Astrocyte (in vitro differentiated cells and primary cell): ENCODE measurements at regions not wholly inside any gene's neighbourhood (a gene's known extent, or its start where the extent isn't known, plus 50 kb on each side); places are given as distances from the start of the nearest gene placed in this dataset.
A peak's percentile ranks its signal among the peaks of the same experiment; 100 is the strongest.

Experiments used
- DNase-seq: peaks from one replicate; pipeline ENCODE4 v3.0.0-alpha.2; 2010; ENCODE audit warnings: low read depth
- FAIRE-seq: peaks from 2 replicates; lab custom pipeline; 2011; peaks lifted over from hg19 to GRCh38; lab: Jason Lieb, UNC
- H2AFZ ChIP-seq: 2 replicates; pipeline ENCODE4 v1.6.0; 2012; ENCODE audit warnings: low read depth, low read length, inconsistent platforms
- H3K27ac ChIP-seq: 2 replicates; pipeline ENCODE4 v1.5.1; 2011; ENCODE audit warnings: low read depth, low read length, inconsistent platforms
- H3K27me3 ChIP-seq: 2 replicates; pipeline ENCODE4 v1.6.0; 2011; ENCODE audit warnings: low read length, inconsistent platforms; ENCODE audit not compliant: insufficient read depth
- H3K36me3 ChIP-seq: 2 replicates; pipeline ENCODE4 v1.5.1; 2011; ENCODE audit warnings: low read length, inconsistent platforms; ENCODE audit not compliant: insufficient read depth
- H3K4me1 ChIP-seq: 2 replicates; pipeline ENCODE4 v1.5.1; 2011; ENCODE audit warnings: low read length, inconsistent platforms; ENCODE audit not compliant: insufficient read depth
- H3K4me2 ChIP-seq: 2 replicates; pipeline ENCODE4 v1.6.0; 2012; ENCODE audit warnings: low read length, inconsistent platforms
- H3K4me3 ChIP-seq: 2 replicates; pipeline ENCODE4 v1.5.1; 2011; ENCODE audit warnings: low read depth, mild to moderate bottlenecking, low read length, inconsistent platforms; ENCODE audit not compliant: insufficient read depth
- H3K79me2 ChIP-seq: 2 replicates; pipeline ENCODE4 v1.6.0; 2012; ENCODE audit warnings: mild to moderate bottlenecking, low read length, inconsistent platforms; ENCODE audit not compliant: insufficient read depth
- H3K9ac ChIP-seq: 2 replicates; pipeline ENCODE4 v1.6.0; 2012; ENCODE audit warnings: mild to moderate bottlenecking, low read length, inconsistent platforms
- H3K9me3 ChIP-seq: 2 replicates; pipeline ENCODE4 v1.5.1; 2012; ENCODE audit warnings: low read depth, mild to moderate bottlenecking, low read length, inconsistent platforms; ENCODE audit not compliant: insufficient read depth
- H4K20me1 ChIP-seq: 2 replicates; pipeline ENCODE4 v1.6.0; 2012; ENCODE audit warnings: low read length, inconsistent platforms; ENCODE audit not compliant: insufficient read depth
- H3K27ac Mint-ChIP-seq: one replicate; pipeline ENCODE4 v1.8.0; 2021; ENCODE audit warnings: mild to moderate bottlenecking, mixed read lengths; ENCODE audit not compliant: unreplicated experiment
- H3K27me3 Mint-ChIP-seq: one replicate; pipeline ENCODE4 v1.8.0; 2021; ENCODE audit warnings: low read depth, mixed read lengths; ENCODE audit not compliant: unreplicated experiment
- H3K36me3 Mint-ChIP-seq: one replicate; pipeline ENCODE4 v1.8.0; 2021; ENCODE audit warnings: low read depth, mixed read lengths; ENCODE audit not compliant: unreplicated experiment
- H3K4me1 Mint-ChIP-seq: one replicate; pipeline ENCODE4 v1.8.0; 2021; ENCODE audit warnings: low read depth, mixed read lengths; ENCODE audit not compliant: unreplicated experiment
- H3K4me3 Mint-ChIP-seq: one replicate; pipeline ENCODE4 v1.8.0; 2021; ENCODE audit warnings: mild to moderate bottlenecking, moderate library complexity, mixed read lengths; ENCODE audit not compliant: unreplicated experiment
- H3K9me3 Mint-ChIP-seq: one replicate; pipeline ENCODE4 v1.8.0; 2021; ENCODE audit warnings: mild to moderate bottlenecking, mixed read lengths; ENCODE audit not compliant: unreplicated experiment
- EZH2 ChIP-seq: IDR thresholded peaks from 2 replicates; pipeline ENCODE4 v1.6.1; 2012; ENCODE audit warnings: mild to moderate bottlenecking, low read length, inconsistent platforms; ENCODE audit not compliant: insufficient read depth
- TF ChIP-seq, protein P1 (sequence below): IDR thresholded peaks from 2 replicates; pipeline ENCODE4 v1.5.1; 2011; ENCODE audit warnings: low read depth, mild to moderate bottlenecking, inconsistent platforms, low read length, moderate library complexity; ENCODE audit not compliant: insufficient read depth

DNA sequence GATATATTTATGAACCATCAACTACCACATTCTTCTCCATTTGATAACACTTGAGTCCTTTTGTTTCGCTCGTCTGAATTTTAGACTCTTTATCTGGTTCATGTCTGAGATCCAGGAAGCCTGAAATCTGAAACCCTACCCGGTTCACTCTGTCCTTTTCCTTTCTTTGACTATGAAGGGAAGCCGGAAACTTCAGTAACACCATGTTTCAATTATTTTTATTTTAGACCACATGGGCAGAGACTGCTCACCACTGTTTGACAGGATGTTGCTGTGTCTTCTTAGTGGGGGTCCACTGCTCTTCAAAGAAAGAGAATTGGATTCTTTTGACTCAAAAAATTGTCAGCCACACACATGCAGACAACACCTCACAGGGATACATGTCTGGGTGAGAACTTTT lies 331.9 kb upstream of the FLRT2 start:
- H3K27ac Mint-ChIP-seq = no peak overlapping the region
- Histone ChIP-seq H3K36me3 (no peaks in the 10 kb centered on the region), H3K9me3 (no peaks in the 10 kb centered on the region), H4K20me1 (no peaks in the 10 kb centered on the region), H2AFZ (no peak overlapping the region), H3K79me2 (no peaks in the 10 kb centered on the region), H3K4me3 (no peak overlapping the region), H3K27me3 (no peaks in the 10 kb centered on the region), H3K4me1 (no peaks in the 10 kb centered on the region), H3K27ac (no peak overlapping the region), H3K4me2 (no peak overlapping the region), H3K9ac (no peak overlapping the region)
- no peak overlapping the region for H3K4me3 Mint-ChIP-seq
- DNase-seq (no peak), FAIRE-seq (peak; percentile 29)
- no peaks in the 10 kb centered on the region for H3K36me3 Mint-ChIP-seq
- H3K9me3 Mint-ChIP-seq = no peaks in the 10 kb centered on the region
- TF ChIP-seq, protein P1, sequence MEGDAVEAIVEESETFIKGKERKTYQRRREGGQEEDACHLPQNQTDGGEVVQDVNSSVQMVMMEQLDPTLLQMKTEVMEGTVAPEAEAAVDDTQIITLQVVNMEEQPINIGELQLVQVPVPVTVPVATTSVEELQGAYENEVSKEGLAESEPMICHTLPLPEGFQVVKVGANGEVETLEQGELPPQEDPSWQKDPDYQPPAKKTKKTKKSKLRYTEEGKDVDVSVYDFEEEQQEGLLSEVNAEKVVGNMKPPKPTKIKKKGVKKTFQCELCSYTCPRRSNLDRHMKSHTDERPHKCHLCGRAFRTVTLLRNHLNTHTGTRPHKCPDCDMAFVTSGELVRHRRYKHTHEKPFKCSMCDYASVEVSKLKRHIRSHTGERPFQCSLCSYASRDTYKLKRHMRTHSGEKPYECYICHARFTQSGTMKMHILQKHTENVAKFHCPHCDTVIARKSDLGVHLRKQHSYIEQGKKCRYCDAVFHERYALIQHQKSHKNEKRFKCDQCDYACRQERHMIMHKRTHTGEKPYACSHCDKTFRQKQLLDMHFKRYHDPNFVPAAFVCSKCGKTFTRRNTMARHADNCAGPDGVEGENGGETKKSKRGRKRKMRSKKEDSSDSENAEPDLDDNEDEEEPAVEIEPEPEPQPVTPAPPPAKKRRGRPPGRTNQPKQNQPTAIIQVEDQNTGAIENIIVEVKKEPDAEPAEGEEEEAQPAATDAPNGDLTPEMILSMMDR = no peak
- no peak for TF ChIP-seq EZH2
- peaks cover 7% of the 10 kb centered on the region for H3K4me1 Mint-ChIP-seq
- H3K27me3 Mint-ChIP-seq = no peaks in the 10 kb centered on the region

DNA sequence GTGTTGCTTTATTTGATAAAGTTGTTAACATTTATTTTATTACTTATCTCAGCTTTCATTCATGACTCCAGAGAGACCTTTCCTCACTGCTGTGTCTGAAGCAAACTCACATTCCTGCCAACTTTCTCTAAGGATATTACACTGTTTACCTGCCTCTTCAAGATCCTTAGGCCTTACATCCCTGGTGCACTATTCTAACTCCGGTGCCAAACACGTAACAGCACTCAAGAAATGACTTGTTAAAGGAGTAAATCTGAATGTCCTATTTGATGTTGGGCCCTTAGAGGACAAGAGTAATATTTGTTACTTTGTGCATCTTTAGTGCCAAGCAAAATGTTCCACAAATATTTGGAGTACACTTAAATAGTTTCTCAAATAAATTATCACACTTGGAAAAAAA lies 324.1 kb upstream of the FLRT2 start:
- H3K27me3 ChIP-seq = no peaks in the 10 kb centered on the region
- Mint-ChIP-seq H3K9me3 (no peaks in the 10 kb centered on the region), H3K36me3 (no peaks in the 10 kb centered on the region), H3K4me1 (no peaks in the 10 kb centered on the region), H3K27ac (no peak overlapping the region), H3K27me3 (no peaks in the 10 kb centered on the region), H3K4me3 (no peak overlapping the region)
- no peaks in the 10 kb centered on the region for H3K79me2 ChIP-seq
- H3K4me2 ChIP-seq = no peak overlapping the region
- H3K4me1 ChIP-seq = no peaks in the 10 kb centered on the region
- H4K20me1 ChIP-seq = no peaks in the 10 kb centered on the region
- H2AFZ ChIP-seq = no peak overlapping the region
- H3K9ac ChIP-seq = no peak overlapping the region
- no peak overlapping the region for H3K4me3 ChIP-seq
- no peak overlapping the region for H3K27ac ChIP-seq
- H3K9me3 ChIP-seq = no peaks in the 10 kb centered on the region
- TF ChIP-seq EZH2 = no peak
- TF ChIP-seq, protein P1 = no peak
- FAIRE-seq (no peak), DNase-seq (no peak)
- H3K36me3 ChIP-seq = no peaks in the 10 kb centered on the region

DNA sequence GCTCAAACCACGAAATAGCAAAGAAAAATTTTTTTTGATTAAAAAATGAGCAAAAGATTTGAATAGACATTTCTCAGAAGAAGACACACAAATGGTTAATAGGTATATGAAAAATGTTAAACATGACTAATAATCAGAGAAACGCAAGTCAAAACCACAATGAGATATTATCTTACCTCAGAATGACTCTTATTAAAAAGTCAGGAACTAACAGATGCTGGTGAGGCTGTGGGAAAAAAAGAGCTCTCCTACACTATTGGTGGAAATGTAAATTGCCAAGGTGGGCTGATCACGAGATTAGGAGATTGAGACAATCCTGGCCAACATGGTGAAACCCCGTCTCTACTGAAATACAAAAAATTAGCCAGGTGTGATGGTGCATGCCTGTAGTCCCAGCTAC lies 315.5 kb upstream of the FLRT2 start:
- Histone ChIP-seq H3K79me2 (no peaks in the 10 kb centered on the region), H3K27ac (no peak overlapping the region), H3K9me3 (no peaks in the 10 kb centered on the region), H4K20me1 (no peaks in the 10 kb centered on the region), H3K36me3 (no peaks in the 10 kb centered on the region), H3K9ac (no peak overlapping the region), H3K4me2 (no peak overlapping the region), H2AFZ (no peak overlapping the region), H3K4me3 (no peak overlapping the region), H3K4me1 (no peaks in the 10 kb centered on the region), H3K27me3 (no peaks in the 10 kb centered on the region)
- peak; percentile 74 for DNase-seq
- FAIRE-seq = no peak
- no peak overlapping the region for H3K27ac Mint-ChIP-seq
- H3K4me3 Mint-ChIP-seq = no peak overlapping the region
- no peak for TF ChIP-seq EZH2
- TF ChIP-seq, protein P1 = no peak
- H3K27me3 Mint-ChIP-seq = no peaks in the 10 kb centered on the region
- peaks cover 11% of the 10 kb centered on the region for H3K4me1 Mint-ChIP-seq
- no peaks in the 10 kb centered on the region for H3K36me3 Mint-ChIP-seq
- peaks cover 8% of the 10 kb centered on the region for H3K9me3 Mint-ChIP-seq
